H1 (cell line): ENCODE measurements at regions not wholly inside any gene's neighbourhood (a gene's known extent, or its start where the extent isn't known, plus 50 kb on each side); places are given as distances from the start of the nearest gene placed in this dataset.

Experiments
- BACH1 ChIP-seq: IDR thresholded peaks from 2 replicates; pipeline ENCODE4 v1.6.1; 2012; ENCODE audit warnings: low read length, improper control_type of control experiment
- CEBPB ChIP-seq: IDR thresholded peaks from 2 replicates; pipeline ENCODE4 v1.6.1; 2012; ENCODE audit warnings: low read depth, low read length
- EZH2 ChIP-seq: fragments of 200-600 bp; sonication (generic); IDR thresholded peaks from 2 replicates; pipeline ENCODE4 v1.7.1; 2012; ENCODE audit warnings: low read depth, mild to moderate bottlenecking, moderate library complexity, low read length, inconsistent platforms; ENCODE audit not compliant: severe bottlenecking
- POLR2A ChIP-seq, 2 experiments: IDR thresholded peaks; 1 replicate in 1 of 2; 2 replicates in 1 of 2; pipeline ENCODE4 v1.6.1; 2011; ENCODE audit warnings: low read depth in 2 of 2, low read length in 2 of 2, mild to moderate bottlenecking in 2 of 2; ENCODE audit errors: control extremely low read depth in 1 of 2
- SP1 ChIP-seq: IDR thresholded peaks from 2 replicates; pipeline ENCODE4 v1.6.1; 2011; ENCODE audit warnings: low read depth, low read length
- TF ChIP-seq, protein P1 (sequence below): IDR thresholded peaks from 2 replicates; pipeline ENCODE4 v1.6.1; 2012; ENCODE audit warnings: low read length, inconsistent platforms
- TF ChIP-seq, protein P2 (sequence below): IDR thresholded peaks from 2 replicates; pipeline ENCODE4 v1.6.1; 2012; ENCODE audit warnings: inconsistent platforms
- TF ChIP-seq, protein P3 (sequence below), 3 experiments: IDR thresholded peaks; 1 replicate in 2 of 3; 2 replicates in 1 of 3; pipeline versions ENCODE4 v1.5.1 to v1.6.1; 2011; ENCODE audit warnings: low read length in 3 of 3, mild to moderate bottlenecking in 3 of 3, inconsistent platforms in 2 of 3, low read depth in 1 of 3, moderate library complexity in 1 of 3; ENCODE audit not compliant: insufficient read depth in 1 of 3; ENCODE audit errors: control extremely low read depth in 1 of 3
- TF ChIP-seq, protein P4 (sequence below): IDR thresholded peaks from 2 replicates; pipeline ENCODE4 v1.6.1; 2012; ENCODE audit warnings: inconsistent platforms

GRCh38 chr11:34566208-34566551, 52.6 kb upstream of the ELF5 start:
- TF ChIP-seq SP1 (no peak), POLR2A (IDR thresholded peaks at IDR 0.05; ENCODE audit: control extremely low read depth in 1 of 2, low read depth in 2 of 2, low read length in 2 of 2) (no peak), EZH2 (no peak), BACH1 (no peak), CEBPB (no peak)
- TF ChIP-seq, protein P1, sequence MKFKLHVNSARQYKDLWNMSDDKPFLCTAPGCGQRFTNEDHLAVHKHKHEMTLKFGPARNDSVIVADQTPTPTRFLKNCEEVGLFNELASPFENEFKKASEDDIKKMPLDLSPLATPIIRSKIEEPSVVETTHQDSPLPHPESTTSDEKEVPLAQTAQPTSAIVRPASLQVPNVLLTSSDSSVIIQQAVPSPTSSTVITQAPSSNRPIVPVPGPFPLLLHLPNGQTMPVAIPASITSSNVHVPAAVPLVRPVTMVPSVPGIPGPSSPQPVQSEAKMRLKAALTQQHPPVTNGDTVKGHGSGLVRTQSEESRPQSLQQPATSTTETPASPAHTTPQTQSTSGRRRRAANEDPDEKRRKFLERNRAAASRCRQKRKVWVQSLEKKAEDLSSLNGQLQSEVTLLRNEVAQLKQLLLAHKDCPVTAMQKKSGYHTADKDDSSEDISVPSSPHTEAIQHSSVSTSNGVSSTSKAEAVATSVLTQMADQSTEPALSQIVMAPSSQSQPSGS, result no peak
- TF ChIP-seq, protein P2, sequence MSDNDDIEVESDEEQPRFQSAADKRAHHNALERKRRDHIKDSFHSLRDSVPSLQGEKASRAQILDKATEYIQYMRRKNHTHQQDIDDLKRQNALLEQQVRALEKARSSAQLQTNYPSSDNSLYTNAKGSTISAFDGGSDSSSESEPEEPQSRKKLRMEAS, result no peak
- TF ChIP-seq, protein P3, sequence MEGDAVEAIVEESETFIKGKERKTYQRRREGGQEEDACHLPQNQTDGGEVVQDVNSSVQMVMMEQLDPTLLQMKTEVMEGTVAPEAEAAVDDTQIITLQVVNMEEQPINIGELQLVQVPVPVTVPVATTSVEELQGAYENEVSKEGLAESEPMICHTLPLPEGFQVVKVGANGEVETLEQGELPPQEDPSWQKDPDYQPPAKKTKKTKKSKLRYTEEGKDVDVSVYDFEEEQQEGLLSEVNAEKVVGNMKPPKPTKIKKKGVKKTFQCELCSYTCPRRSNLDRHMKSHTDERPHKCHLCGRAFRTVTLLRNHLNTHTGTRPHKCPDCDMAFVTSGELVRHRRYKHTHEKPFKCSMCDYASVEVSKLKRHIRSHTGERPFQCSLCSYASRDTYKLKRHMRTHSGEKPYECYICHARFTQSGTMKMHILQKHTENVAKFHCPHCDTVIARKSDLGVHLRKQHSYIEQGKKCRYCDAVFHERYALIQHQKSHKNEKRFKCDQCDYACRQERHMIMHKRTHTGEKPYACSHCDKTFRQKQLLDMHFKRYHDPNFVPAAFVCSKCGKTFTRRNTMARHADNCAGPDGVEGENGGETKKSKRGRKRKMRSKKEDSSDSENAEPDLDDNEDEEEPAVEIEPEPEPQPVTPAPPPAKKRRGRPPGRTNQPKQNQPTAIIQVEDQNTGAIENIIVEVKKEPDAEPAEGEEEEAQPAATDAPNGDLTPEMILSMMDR (IDR thresholded peaks at IDR 0.05; ENCODE audit: control extremely low read depth in 1 of 3, insufficient read depth in 1 of 3, low read depth in 1 of 3, low read length in 3 of 3), result no peak
- TF ChIP-seq, protein P4, sequence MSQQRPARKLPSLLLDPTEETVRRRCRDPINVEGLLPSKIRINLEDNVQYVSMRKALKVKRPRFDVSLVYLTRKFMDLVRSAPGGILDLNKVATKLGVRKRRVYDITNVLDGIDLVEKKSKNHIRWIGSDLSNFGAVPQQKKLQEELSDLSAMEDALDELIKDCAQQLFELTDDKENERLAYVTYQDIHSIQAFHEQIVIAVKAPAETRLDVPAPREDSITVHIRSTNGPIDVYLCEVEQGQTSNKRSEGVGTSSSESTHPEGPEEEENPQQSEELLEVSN, result no peak
